CD4-positive, CD25-positive, alpha-beta regulatory T cell (primary cell): ENCODE measurements at regions not wholly inside any gene's neighbourhood (a gene's known extent, or its start where the extent isn't known, plus 50 kb on each side); places are given as distances from the start of the nearest gene placed in this dataset.

ENCODE experiments used
- ATAC-seq, 2 donors: fragments of 150-1000 bp; cut with Tn5 transposase; one replicate each; pipeline ENCODE4 v1.10.0; 2021; ENCODE audit warnings: low read depth in 2 of 2, moderate number of reproducible peaks in 2 of 2, moderate library complexity in 1 of 2
- DNase-seq, 3 donors: peaks; one replicate each; pipeline versions ENCODE4 v3.0.0 to v3.0.0-alpha.2; 2012 to 2022; ENCODE audit warnings: mixed read lengths in 1 of 3
- H3K27ac ChIP-seq: one replicate; pipeline ENCODE4 v1.7.0; 2013; ENCODE audit warnings: mild to moderate bottlenecking, low read length; ENCODE audit not compliant: insufficient read depth, poor library complexity, severe bottlenecking
- H3K27me3 ChIP-seq: one replicate; pipeline ENCODE4 v1.7.0; 2013; ENCODE audit warnings: low read length; ENCODE audit not compliant: control insufficient read depth, insufficient read depth
- H3K36me3 ChIP-seq: one replicate; pipeline ENCODE4 v1.7.0; 2013; ENCODE audit warnings: mild to moderate bottlenecking, low read length, moderate library complexity; ENCODE audit not compliant: control insufficient read depth, insufficient read depth
- H3K4me1 ChIP-seq: 2 replicates; pipeline ENCODE4 v1.7.0; 2013; ENCODE audit warnings: mild to moderate bottlenecking, low read length; ENCODE audit not compliant: insufficient read depth, control insufficient read depth, poor library complexity, severe bottlenecking
- H3K4me3 ChIP-seq: one replicate; pipeline ENCODE4 v1.7.0; 2013; ENCODE audit warnings: low read depth, mild to moderate bottlenecking, low read length, moderate library complexity
- H3K9me3 ChIP-seq, 2 experiments: 1 replicate in 1 of 2; 2 replicates in 1 of 2; pipeline ENCODE4 v1.7.0; 2013; ENCODE audit warnings: low read length in 2 of 2, mild to moderate bottlenecking in 1 of 2, moderate library complexity in 1 of 2; ENCODE audit not compliant: control insufficient read depth in 2 of 2
- H3K27ac Mint-ChIP-seq, 3 donors: one replicate each; pipeline ENCODE4 v1.8.0; 2020 to 2022; ENCODE audit warnings: mild to moderate bottlenecking in 3 of 3, mixed read lengths in 3 of 3, moderate library complexity in 2 of 3
- H3K27me3 Mint-ChIP-seq: one replicate; pipeline ENCODE4 v1.8.0; 2022; ENCODE audit warnings: mild to moderate bottlenecking, mixed read lengths
- H3K36me3 Mint-ChIP-seq: one replicate; pipeline ENCODE4 v1.8.0; 2020; ENCODE audit warnings: mixed read lengths
- H3K4me1 Mint-ChIP-seq, 4 donors: one replicate each; pipeline ENCODE4 v1.8.0; 2020 to 2022; ENCODE audit warnings: mixed read lengths in 4 of 4, mild to moderate bottlenecking in 1 of 4
- H3K4me3 Mint-ChIP-seq, 4 donors: one replicate each; pipeline ENCODE4 v1.8.0; 2020 to 2022; ENCODE audit warnings: mild to moderate bottlenecking in 4 of 4, mixed read lengths in 4 of 4, moderate library complexity in 3 of 4
- H3K9me3 Mint-ChIP-seq, 7 donors: one replicate each; pipeline ENCODE4 v1.8.0; 2020 to 2022; ENCODE audit warnings: mixed read lengths in 7 of 7, mild to moderate bottlenecking in 3 of 7, moderate library complexity in 2 of 7

- Mint-ChIP-seq H3K27ac (no peak overlapping the region), H3K4me3 (no peak overlapping the region), H3K4me1 (no peaks in the 10 kb centered on the region), H3K36me3 (no peaks in the 10 kb centered on the region), H3K27me3 (peaks cover 12% of the 10 kb centered on the region), H3K9me3 (peaks cover 0 to 1% (median 0%) of the 10 kb centered on the region in 7 donors)
- no peak for ATAC-seq
- H3K4me1 ChIP-seq, result no peaks in the 10 kb centered on the region
- H3K27ac ChIP-seq, result no peak overlapping the region
- H3K4me3 ChIP-seq, result no peak overlapping the region
- H3K27me3 ChIP-seq, result no peaks in the 10 kb centered on the region
- no peaks in the 10 kb centered on the region for H3K9me3 ChIP-seq
- DNase-seq, result no peak
- no peaks in the 10 kb centered on the region for H3K36me3 ChIP-seq
These were observed 200.4 kb downstream of the AXIN2 start for GRCh38 chr17:65360961-65361552.

GRCh38 chr17:65359016-65359415, 202.4 kb downstream of the AXIN2 start:
- Mint-ChIP-seq H3K4me3 (no peak overlapping the region), H3K4me1 (no peaks in the 10 kb centered on the region), H3K27me3 (peaks cover 4% of the 10 kb centered on the region), H3K27ac (no peak overlapping the region), H3K36me3 (no peaks in the 10 kb centered on the region), H3K9me3 (peaks cover 0 to 1% (median 0%) of the 10 kb centered on the region in 7 donors)
- no peak overlapping the region for H3K27ac ChIP-seq
- H3K9me3 ChIP-seq, result no peaks in the 10 kb centered on the region
- no peak overlapping the region for H3K4me3 ChIP-seq
- H3K36me3 ChIP-seq, result no peaks in the 10 kb centered on the region
- H3K27me3 ChIP-seq, result no peaks in the 10 kb centered on the region
- H3K4me1 ChIP-seq, result no peaks in the 10 kb centered on the region
- ATAC-seq, result no peak
- DNase-seq, result no peak

GRCh38 chr17:65356536-65356935, 204.9 kb downstream of the AXIN2 start:
- no peaks in the 10 kb centered on the region for H3K27me3 ChIP-seq
- Mint-ChIP-seq H3K4me1 (no peaks in the 10 kb centered on the region), H3K4me3 (no peak overlapping the region), H3K27ac (no peak overlapping the region), H3K9me3 (no peaks in the 10 kb centered on the region), H3K36me3 (no peaks in the 10 kb centered on the region), H3K27me3 (no peaks in the 10 kb centered on the region)
- no peak overlapping the region for H3K4me3 ChIP-seq
- no peak for DNase-seq
- H3K36me3 ChIP-seq, result no peaks in the 10 kb centered on the region
- no peaks in the 10 kb centered on the region for H3K9me3 ChIP-seq
- H3K27ac ChIP-seq, result no peak overlapping the region
- ATAC-seq, result no peak
- H3K4me1 ChIP-seq, result no peaks in the 10 kb centered on the region

- H3K36me3 ChIP-seq, result no peaks in the 10 kb centered on the region
- no peaks in the 10 kb centered on the region for H3K4me1 Mint-ChIP-seq
- DNase-seq, result no peak
- no peak for ATAC-seq
- no peak overlapping the region for H3K4me3 Mint-ChIP-seq
- H3K4me3 ChIP-seq, result no peak overlapping the region
- no peaks in the 10 kb centered on the region for H3K9me3 ChIP-seq
- no peaks in the 10 kb centered on the region for H3K27me3 ChIP-seq
- no peak overlapping the region for H3K27ac ChIP-seq
- H3K4me1 ChIP-seq, result no peaks in the 10 kb centered on the region
- no peaks in the 10 kb centered on the region for H3K36me3 Mint-ChIP-seq
- H3K27me3 Mint-ChIP-seq, result no peaks in the 10 kb centered on the region
- H3K9me3 Mint-ChIP-seq, result no peaks in the 10 kb centered on the region
- no peak overlapping the region for H3K27ac Mint-ChIP-seq
These were observed 206.2 kb downstream of the AXIN2 start for GRCh38 chr17:65355246-65355645.

DNA sequence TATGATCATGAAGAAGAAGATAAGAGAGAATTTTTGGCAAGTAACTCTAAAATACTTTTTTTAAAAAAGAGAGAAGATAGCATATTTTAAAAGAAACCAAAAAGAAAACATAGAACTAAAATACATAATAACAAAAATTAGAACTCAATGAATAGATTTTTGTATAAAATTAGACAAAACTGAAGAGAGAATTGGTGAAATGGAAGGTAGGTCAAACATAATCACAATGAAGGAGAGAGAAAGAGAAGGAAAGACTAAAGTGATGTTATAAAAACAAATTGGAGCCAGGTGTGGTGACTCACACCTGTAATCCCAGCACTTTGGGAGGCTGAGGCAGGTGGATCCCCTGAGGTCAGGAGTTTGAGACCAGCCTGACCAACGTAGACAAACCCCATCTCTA, 211.5 kb downstream of the AXIN2 start:
- Histone ChIP-seq H3K27ac (no peak overlapping the region), H3K4me1 (no peaks in the 10 kb centered on the region), H3K9me3 (no peaks in the 10 kb centered on the region), H3K4me3 (no peak overlapping the region), H3K27me3 (no peaks in the 10 kb centered on the region), H3K36me3 (no peaks in the 10 kb centered on the region)
- DNase-seq (no peak), ATAC-seq (no peak)
- no peak overlapping the region for H3K27ac Mint-ChIP-seq
- H3K4me1 Mint-ChIP-seq, result no peaks in the 10 kb centered on the region
- no peak overlapping the region for H3K4me3 Mint-ChIP-seq
- H3K9me3 Mint-ChIP-seq, result peaks cover 0 to 7% (median 4%) of the 10 kb centered on the region in 7 donors
- H3K36me3 Mint-ChIP-seq, result no peaks in the 10 kb centered on the region
- H3K27me3 Mint-ChIP-seq, result peaks cover 10% of the 10 kb centered on the region

DNA sequence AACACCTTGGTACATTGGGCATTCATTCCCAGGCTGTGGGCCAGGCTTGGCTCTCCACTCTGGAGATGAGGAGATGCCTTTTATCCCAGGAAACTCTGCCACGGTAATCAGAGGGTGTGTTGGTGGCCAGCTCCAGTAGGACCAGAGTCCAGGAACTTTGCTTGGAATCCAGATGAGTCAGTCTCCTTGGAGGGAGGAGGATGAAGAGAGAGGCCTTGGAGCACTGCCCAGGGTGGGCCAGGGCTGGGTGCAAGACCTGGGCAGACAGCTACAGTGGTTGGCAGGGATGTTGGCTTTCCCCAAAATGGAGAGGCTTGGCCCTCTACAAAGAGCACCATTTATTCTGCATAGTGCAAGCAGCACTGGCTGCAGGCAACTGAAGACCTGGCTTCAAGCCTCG, 209.0 kb downstream of the RGS9 start:
- Histone ChIP-seq H3K9me3 (no peaks in the 10 kb centered on the region), H3K27me3 (no peaks in the 10 kb centered on the region), H3K36me3 (no peaks in the 10 kb centered on the region), H3K4me1 (no peaks in the 10 kb centered on the region), H3K4me3 (no peak overlapping the region), H3K27ac (no peak overlapping the region)
- Mint-ChIP-seq H3K27me3 (peaks cover 10% of the 10 kb centered on the region), H3K36me3 (no peaks in the 10 kb centered on the region), H3K9me3 (peaks cover 0 to 9% (median 4%) of the 10 kb centered on the region in 7 donors), H3K27ac (no peak overlapping the region), H3K4me3 (no peak overlapping the region), H3K4me1 (no peaks in the 10 kb centered on the region)
- no peak for DNase-seq
- ATAC-seq, result no peak

- DNase-seq (no peak), ATAC-seq (no peak)
- Mint-ChIP-seq H3K4me3 (no peak overlapping the region), H3K36me3 (no peaks in the 10 kb centered on the region), H3K27ac (no peak overlapping the region), H3K27me3 (peaks cover 15% of the 10 kb centered on the region), H3K4me1 (no peaks in the 10 kb centered on the region), H3K9me3 (peaks cover 0 to 9% (median 5%) of the 10 kb centered on the region in 7 donors)
- no peaks in the 10 kb centered on the region for H3K4me1 ChIP-seq
- no peak overlapping the region for H3K27ac ChIP-seq
- H3K4me3 ChIP-seq, result no peak overlapping the region
- H3K27me3 ChIP-seq, result no peaks in the 10 kb centered on the region
- peaks cover 0 to 2% of the 10 kb centered on the region in 2 experiments for H3K9me3 ChIP-seq
- H3K36me3 ChIP-seq, result no peaks in the 10 kb centered on the region
These were observed 208.3 kb downstream of the RGS9 start for GRCh38 chr17:65345261-65346005.

- peaks cover 3 to 13% of the 10 kb centered on the region in 2 experiments for H3K9me3 ChIP-seq
- H3K4me3 ChIP-seq, result no peak overlapping the region
- H3K27me3 ChIP-seq, result peaks cover 12% of the 10 kb centered on the region
- no peaks in the 10 kb centered on the region for H3K36me3 ChIP-seq
- no peak overlapping the region for H3K27ac Mint-ChIP-seq
- DNase-seq (no peak), ATAC-seq (no peak)
- H3K4me1 ChIP-seq, result no peaks in the 10 kb centered on the region
- no peak overlapping the region for H3K4me3 Mint-ChIP-seq
- no peaks in the 10 kb centered on the region for H3K4me1 Mint-ChIP-seq
- H3K27me3 Mint-ChIP-seq, result peaks cover 23% of the 10 kb centered on the region
- H3K36me3 Mint-ChIP-seq, result no peaks in the 10 kb centered on the region
- H3K27ac ChIP-seq, result no peak overlapping the region
- H3K9me3 Mint-ChIP-seq, result peaks cover 1 to 16% (median 8%) of the 10 kb centered on the region in 7 donors
These were observed 203.2 kb downstream of the RGS9 start for GRCh38 chr17:65340401-65340800.
